BJ (cell line): ENCODE measurements at regions not wholly inside any gene's neighbourhood (a gene's known extent, or its start where the extent isn't known, plus 50 kb on each side); places are given as distances from the start of the nearest gene placed in this dataset.

Source experiments
- CTCF ChIA-PET: fragments of 350-600 bp; formaldehyde crosslinking; extraction: SDS; loops from one replicate; lab custom pipeline; 2021; ENCODE audit warnings: antibody characterized with exemption, inconsistent platforms; lab: Yijun Ruan, JAX
- POLR2A ChIA-PET: fragments of 300-600 bp; sonication (Branson Sonifier 250); formaldehyde crosslinking; extraction: SDS; loops from one replicate; lab custom pipeline; 2021; ENCODE audit warnings: antibody characterized with exemption; lab: Charles Lee
- DNase-seq: peaks from one replicate; pipeline ENCODE4 v3.0.0-alpha.2; 2011; ENCODE audit warnings: low read depth
- H3K27me3 ChIP-seq: 2 replicates; pipeline ENCODE4 v1.6.0; 2011; ENCODE audit warnings: low read length; ENCODE audit not compliant: control insufficient read depth, insufficient read depth
- H3K36me3 ChIP-seq: 2 replicates; pipeline ENCODE4 v1.5.1; 2011; ENCODE audit warnings: low read length; ENCODE audit not compliant: control insufficient read depth, insufficient read depth
- H3K4me3 ChIP-seq: 2 replicates; pipeline ENCODE4 v1.5.1; 2011; ENCODE audit warnings: low read depth, mild to moderate bottlenecking, control low read depth, low read length
- TF ChIP-seq, protein P1 (sequence below): IDR thresholded peaks from 2 replicates; pipeline ENCODE4 v1.5.1; 2011; ENCODE audit warnings: low read depth, mild to moderate bottlenecking, control low read depth, inconsistent platforms, low read length, moderate library complexity; ENCODE audit not compliant: insufficient read depth

GRCh38 chr13:85312071-85312470 lies 487.1 kb downstream of the SLITRK6 start:
- Histone ChIP-seq H3K36me3 (no peaks in the 10 kb centered on the region), H3K4me3 (no peak overlapping the region), H3K27me3 (no peaks in the 10 kb centered on the region)
- no peak for DNase-seq
- TF ChIP-seq, protein P1, sequence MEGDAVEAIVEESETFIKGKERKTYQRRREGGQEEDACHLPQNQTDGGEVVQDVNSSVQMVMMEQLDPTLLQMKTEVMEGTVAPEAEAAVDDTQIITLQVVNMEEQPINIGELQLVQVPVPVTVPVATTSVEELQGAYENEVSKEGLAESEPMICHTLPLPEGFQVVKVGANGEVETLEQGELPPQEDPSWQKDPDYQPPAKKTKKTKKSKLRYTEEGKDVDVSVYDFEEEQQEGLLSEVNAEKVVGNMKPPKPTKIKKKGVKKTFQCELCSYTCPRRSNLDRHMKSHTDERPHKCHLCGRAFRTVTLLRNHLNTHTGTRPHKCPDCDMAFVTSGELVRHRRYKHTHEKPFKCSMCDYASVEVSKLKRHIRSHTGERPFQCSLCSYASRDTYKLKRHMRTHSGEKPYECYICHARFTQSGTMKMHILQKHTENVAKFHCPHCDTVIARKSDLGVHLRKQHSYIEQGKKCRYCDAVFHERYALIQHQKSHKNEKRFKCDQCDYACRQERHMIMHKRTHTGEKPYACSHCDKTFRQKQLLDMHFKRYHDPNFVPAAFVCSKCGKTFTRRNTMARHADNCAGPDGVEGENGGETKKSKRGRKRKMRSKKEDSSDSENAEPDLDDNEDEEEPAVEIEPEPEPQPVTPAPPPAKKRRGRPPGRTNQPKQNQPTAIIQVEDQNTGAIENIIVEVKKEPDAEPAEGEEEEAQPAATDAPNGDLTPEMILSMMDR = no peak
- CTCF ChIA-PET = interaction anchor here (0.5 kb wide), 1 partner anchor 48 kb away, joined by 3 read pairs; no protein-coding TSS in a partner anchor
- POLR2A ChIA-PET = no interaction called here

GRCh38 chr13:85303630-85304029 lies 495.6 kb downstream of the SLITRK6 start:
- CTCF ChIA-PET = no interaction called here
- POLR2A ChIA-PET = no interaction called here
- H3K4me3 ChIP-seq = no peak overlapping the region
- TF ChIP-seq, protein P1 = no peak
- H3K27me3 ChIP-seq = no peaks in the 10 kb centered on the region
- no peak for DNase-seq
- H3K36me3 ChIP-seq = no peaks in the 10 kb centered on the region

DNA sequence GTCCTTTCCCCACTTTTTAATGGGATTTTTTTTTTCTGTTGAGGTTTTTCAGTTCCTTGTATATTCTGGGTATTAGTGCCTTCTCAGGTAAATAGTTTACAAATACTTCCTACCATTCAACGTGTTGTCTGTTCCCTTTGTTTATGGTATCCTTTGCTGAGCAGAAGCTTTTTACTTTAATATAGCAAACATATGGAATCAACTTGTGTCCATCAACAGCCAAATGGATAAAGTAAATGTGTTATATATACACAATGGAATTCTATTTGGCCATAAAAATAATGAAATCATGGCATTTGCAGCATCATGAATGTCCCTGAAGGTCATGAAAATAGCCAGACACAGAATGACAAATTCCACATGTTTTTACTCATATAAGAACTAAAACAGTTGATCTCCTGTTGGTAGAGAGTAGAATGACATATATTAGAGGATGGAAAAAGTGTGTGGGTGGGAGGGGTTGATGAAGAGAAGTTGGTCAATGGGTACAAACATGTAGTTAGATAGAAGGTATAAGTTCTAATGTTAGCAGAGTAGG lies 500.8 kb downstream of the SLITRK6 start:
- no peaks in the 10 kb centered on the region for H3K36me3 ChIP-seq
- TF ChIP-seq, protein P1 = no peak
- H3K4me3 ChIP-seq = no peak overlapping the region
- POLR2A ChIA-PET = no interaction called here
- no peak for DNase-seq
- CTCF ChIA-PET = no interaction called here
- no peaks in the 10 kb centered on the region for H3K27me3 ChIP-seq

DNA sequence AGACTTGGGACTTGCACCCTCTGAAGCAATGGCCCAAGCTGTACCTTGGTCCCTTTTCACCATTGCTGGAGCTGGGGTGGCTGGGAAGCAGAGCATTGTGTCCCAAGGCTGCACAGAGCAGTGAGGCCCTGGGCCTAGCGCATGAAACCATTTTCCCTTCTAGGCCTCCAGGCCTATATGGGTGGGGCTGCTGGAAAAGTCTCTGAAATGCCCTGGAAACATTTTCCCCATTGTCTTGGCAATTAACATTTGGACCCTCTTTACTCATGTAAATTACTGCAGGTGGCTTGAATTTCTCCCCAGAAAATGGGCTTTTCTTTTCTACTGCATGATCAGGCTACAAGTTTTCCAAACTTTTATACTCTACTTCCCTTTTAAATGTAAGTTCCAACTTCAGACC lies 510.5 kb downstream of the SLITRK6 start:
- no peaks in the 10 kb centered on the region for H3K27me3 ChIP-seq
- POLR2A ChIA-PET = no interaction called here

DNA sequence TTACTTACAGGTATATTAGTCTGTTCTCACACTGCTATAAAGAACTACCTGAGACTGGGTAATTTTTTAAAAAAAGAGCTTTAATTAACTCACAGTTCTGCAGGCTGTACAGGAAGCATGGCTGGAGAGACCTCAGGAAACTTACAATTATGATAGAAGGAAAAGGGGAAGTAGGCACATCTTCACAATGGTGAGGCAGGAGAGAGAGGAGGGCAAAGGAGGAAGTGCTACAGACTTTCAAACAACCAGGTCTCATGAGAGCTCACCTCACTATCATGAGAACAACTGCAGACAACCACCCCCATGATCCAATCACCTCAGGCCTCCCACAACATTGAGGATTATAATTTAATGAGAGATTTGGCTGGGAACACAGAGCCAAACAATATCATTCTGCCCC lies 511.7 kb downstream of the SLITRK6 start:
- Histone ChIP-seq H3K4me3 (no peak overlapping the region), H3K36me3 (no peaks in the 10 kb centered on the region), H3K27me3 (no peaks in the 10 kb centered on the region)
- TF ChIP-seq, protein P1 = no peak
- ChIA-PET POLR2A (no interaction called here), CTCF (no interaction called here)
- DNase-seq = no peak

More for the DNA sequence above, 510.5 kb downstream of the SLITRK6 start:
- CTCF ChIA-PET = no interaction called here
- DNase-seq = no peak
- Histone ChIP-seq H3K36me3 (no peaks in the 10 kb centered on the region), H3K4me3 (no peak overlapping the region)
- TF ChIP-seq, protein P1 = no peak
